GM12878 (cell line): ENCODE measurements at regions not wholly inside any gene's neighbourhood (a gene's known extent, or its start where the extent isn't known, plus 50 kb on each side); places are given as distances from the start of the nearest gene placed in this dataset.

Experiments used
- ATAC-seq: fragments of 200-7000 bp; cut with Tn5 transposase; 3 replicates; pipeline ENCODE4 v1.9.1; 2020; ENCODE audit warnings: mild to moderate bottlenecking, moderate library complexity
- BruUV-seq: library from RNA; stranded (reverse); fragments of 400-500 nt; replicated peaks from 2 replicates; lab custom pipeline; 2021; lab: Mats Ljungman, UMichigan
- CTCF ChIA-PET: fragments of 300-600 bp; sonication (Branson Sonifier 250); formaldehyde crosslinking; extraction: SDS; loops from one replicate; lab custom pipeline; 2021; ENCODE audit warnings: inconsistent platforms; lab: Yijun Ruan, JAX
- POLR2A ChIA-PET: fragments of 350-600 bp; formaldehyde crosslinking; extraction: SDS; loops from one replicate; lab custom pipeline; 2021; ENCODE audit warnings: inconsistent platforms; lab: Charles Lee
- RAD21 ChIA-PET: fragments of 300-600 bp; sonication (Branson Sonifier 250); formaldehyde crosslinking; loops from one replicate; lab custom pipeline; 2023; ENCODE audit warnings: antibody characterized with exemption; ENCODE audit not compliant: unreplicated experiment; lab: Charles Lee
- SMC1A ChIA-PET: fragments of 300-600 bp; sonication (Branson Sonifier 250); formaldehyde crosslinking; loops from one replicate; lab custom pipeline; 2023; ENCODE audit not compliant: unreplicated experiment, uncharacterized antibody; lab: Charles Lee
- DNase-seq: peaks from one replicate; pipeline ENCODE4 v3.0.0-alpha.2; 2011; ENCODE audit warnings: low read depth, low spot score
- FAIRE-seq: peaks from 3 replicates; lab custom pipeline; 2011; peaks lifted over from hg19 to GRCh38; lab: Jason Lieb, UNC
- H2AFZ ChIP-seq: 2 replicates; pipeline ENCODE4 v1.6.0; 2011; ENCODE audit warnings: low read depth, low read length, control low read depth; ENCODE audit not compliant: control insufficient read depth
- H3K27ac ChIP-seq: 2 replicates; pipeline ENCODE4 v1.5.1; 2011; ENCODE audit warnings: control low read depth; ENCODE audit not compliant: control insufficient read depth, insufficient read depth
- H3K27me3 ChIP-seq, 2 experiments: replicated peaks in 1 of 2; 2 replicates each; pipeline versions ENCODE4 v1.6.0 to v1.6.1; 2011; ENCODE audit warnings: low read length in 1 of 2; ENCODE audit not compliant: control insufficient read depth in 2 of 2, insufficient read depth in 2 of 2
- H3K36me3 ChIP-seq, 2 experiments: 2 replicates each; pipeline ENCODE4 v1.5.1; 2011; ENCODE audit warnings: low read length in 1 of 2; ENCODE audit not compliant: control insufficient read depth in 2 of 2, insufficient read depth in 2 of 2
- H3K4me1 ChIP-seq: 2 replicates; pipeline ENCODE4 v1.6.1; 2011; ENCODE audit warnings: mild to moderate bottlenecking, low read length, moderate library complexity, mixed read lengths; ENCODE audit not compliant: control insufficient read depth, insufficient read depth
- H3K4me2 ChIP-seq: 2 replicates; pipeline ENCODE4 v1.6.0; 2011; ENCODE audit warnings: control low read depth; ENCODE audit not compliant: control insufficient read depth, insufficient read depth
- H3K4me3 ChIP-seq: fragments of 200-600 bp; sonication (generic); 2 replicates; pipeline ENCODE4 v1.5.1; 2016
- H3K79me2 ChIP-seq: 2 replicates; pipeline ENCODE4 v1.6.0; 2011; ENCODE audit warnings: low read length; ENCODE audit not compliant: control insufficient read depth, insufficient read depth
- H3K9ac ChIP-seq: 2 replicates; pipeline ENCODE4 v1.8.0; 2011; ENCODE audit warnings: low read length, control low read depth, mixed read lengths; ENCODE audit not compliant: control insufficient read depth, insufficient read depth
- H3K9me3 ChIP-seq: replicated peaks from 3 replicates; pipeline ENCODE4 v1.5.1; 2011; ENCODE audit warnings: mild to moderate bottlenecking, low read length; ENCODE audit not compliant: control insufficient read depth, insufficient read depth
- H4K20me1 ChIP-seq: 2 replicates; pipeline ENCODE4 v1.6.0; 2011; ENCODE audit not compliant: control insufficient read depth, insufficient read depth
- BHLHE40 ChIP-seq, 2 experiments: fragments of 450-650 bp in 1 of 2; IDR thresholded peaks; 2 replicates each; pipeline ENCODE4 v1.6.1; 2011 to 2017; ENCODE audit warnings: low read depth in 2 of 2, borderline replicate concordance in 1 of 2, improper control_type of control experiment in 1 of 2, low read length in 1 of 2, mild to moderate bottlenecking in 1 of 2
- CBX3 ChIP-seq: fragments of 200-600 bp; sonication (generic); IDR thresholded peaks from 2 replicates; pipeline ENCODE4 v1.6.1; 2016; ENCODE audit warnings: low read depth, borderline replicate concordance
- CREB1 ChIP-seq: IDR thresholded peaks from 2 replicates; pipeline ENCODE4 v1.6.1; 2012; ENCODE audit warnings: low read depth, mild to moderate bottlenecking, inconsistent platforms
- CREM ChIP-seq: IDR thresholded peaks from 2 replicates; pipeline ENCODE4 v1.6.1; 2014; ENCODE audit warnings: antibody characterized with exemption, low read depth
- CTCF ChIP-seq, 3 experiments: IDR thresholded peaks in 2 of 3; conservative IDR thresholded peaks in 1 of 3; 2 replicates each; pipeline ENCODE4 v1.5.1; 2011; ENCODE audit warnings: low read depth in 3 of 3, low read length in 3 of 3, mild to moderate bottlenecking in 3 of 3, control low read depth in 2 of 3, moderate library complexity in 2 of 3, inconsistent platforms in 1 of 3, mixed read lengths in 1 of 3; ENCODE audit not compliant: control insufficient read depth in 2 of 3, insufficient read depth in 1 of 3; ENCODE audit errors: extremely low read depth in 1 of 3
- IRF4 ChIP-seq: IDR thresholded peaks from 2 replicates; pipeline ENCODE4 v1.6.1; 2011; ENCODE audit warnings: low read depth, low read length
- NFYB ChIP-seq: IDR thresholded peaks from 2 replicates; pipeline ENCODE4 v1.6.1; 2011; ENCODE audit warnings: low read depth, mild to moderate bottlenecking, low read length, improper control_type of control experiment, moderate library complexity; ENCODE audit not compliant: insufficient read depth
- NR2F1 ChIP-seq: fragments of 450-650 bp; conservative IDR thresholded peaks from 2 replicates; pipeline ENCODE4 v1.6.1; 2017; ENCODE audit warnings: mild to moderate bottlenecking
- PAX8 ChIP-seq: fragments of 450-650 bp; IDR thresholded peaks from 2 replicates; pipeline ENCODE4 v1.6.1; 2017; ENCODE audit warnings: mild to moderate bottlenecking, moderate library complexity
- POLR2AphosphoS2 ChIP-seq: IDR thresholded peaks from 2 replicates; pipeline ENCODE4 v1.6.1; 2011; ENCODE audit warnings: low read depth, mild to moderate bottlenecking, low read length, improper control_type of control experiment, moderate library complexity
- RB1 ChIP-seq: fragments of 450-650 bp; formaldehyde crosslinking; IDR thresholded peaks from 2 replicates; pipeline ENCODE4 v1.6.1; 2017; ENCODE audit warnings: mild to moderate bottlenecking, borderline replicate concordance
- SRF ChIP-seq, 2 experiments: IDR thresholded peaks; 2 replicates each; pipeline ENCODE4 v1.6.1; 2011; ENCODE audit warnings: low read depth in 2 of 2, low read length in 2 of 2, mild to moderate bottlenecking in 1 of 2, moderate library complexity in 1 of 2
- TARDBP ChIP-seq: IDR thresholded peaks from 2 replicates; pipeline ENCODE4 v1.6.1; 2016; ENCODE audit warnings: borderline replicate concordance
- TCF3 ChIP-seq: IDR thresholded peaks from 2 replicates; pipeline ENCODE4 v1.6.1; 2012; ENCODE audit warnings: low read depth, mild to moderate bottlenecking, low read length, borderline replicate concordance; ENCODE audit not compliant: insufficient read depth
- ZNF622 ChIP-seq: fragments of 450-650 bp; IDR thresholded peaks from 2 replicates; pipeline ENCODE4 v1.6.1; 2017; ENCODE audit warnings: mild to moderate bottlenecking, inconsistent platforms
- WGBS: methylation state at CpG from one replicate; pipeline ENCODE4 v1.1.6; 2016; ENCODE audit warnings: low lambda C conversion rate; ENCODE audit not compliant: insufficient replicate concordance, insufficient coverage; ENCODE audit errors: missing lambda C conversion rate; 5-methylcytosine and 5-hydroxymethylcytosine counted together
- in situ Hi-C: fragments of 300-500 bp; cut with MboI; formaldehyde crosslinking; loops from 9 replicates; pipeline ENCODE4 v1.14.3; 2018; ENCODE audit warnings: mixed read lengths
- intact Hi-C: fragments of 100-400 bp; cut with micrococcal nuclease; formaldehyde crosslinking; loops from one replicate; pipeline ENCODE4 v1.14.2; 2022; ENCODE audit not compliant: unreplicated experiment
- TF ChIP-seq, protein P1 (sequence below): fragments of 450-650 bp; formaldehyde crosslinking; IDR thresholded peaks from 2 replicates; pipeline ENCODE4 v1.4.0; 2022; ENCODE audit warnings: mild to moderate bottlenecking, moderate library complexity

DNA sequence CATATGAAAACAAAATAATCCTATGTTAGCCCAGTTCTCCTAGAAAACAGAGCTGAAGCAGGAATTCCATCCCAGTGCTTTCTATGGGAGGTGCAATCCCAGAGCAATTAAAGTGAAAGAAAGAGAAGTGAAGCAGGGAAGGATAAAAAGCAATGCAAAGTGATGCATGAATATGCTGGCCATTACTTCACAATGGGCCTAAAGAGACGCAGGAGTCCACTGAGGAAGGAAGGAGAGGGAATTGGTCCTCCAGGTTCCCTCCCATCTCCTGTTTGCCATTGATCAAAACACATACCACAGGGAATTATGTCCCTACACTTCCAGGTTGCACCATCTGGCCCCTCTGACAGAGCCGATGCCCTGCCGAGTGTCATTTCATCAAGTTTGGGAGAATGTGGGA lies 392.2 kb upstream of the NFE2L3 start:
- Histone ChIP-seq H3K27me3 (no peaks in the 10 kb centered on the region; a peak in 1 of 4 replicates), H3K9me3 (no peaks in the 10 kb centered on the region), H4K20me1 (no peaks in the 10 kb centered on the region), H3K79me2 (no peaks in the 10 kb centered on the region), H3K4me1 (no peaks in the 10 kb centered on the region), H3K36me3 (no peaks in the 10 kb centered on the region), H3K4me3 (no peak overlapping the region), H3K4me2 (no peak overlapping the region), H2AFZ (no peak overlapping the region), H3K9ac (no peak overlapping the region), H3K27ac (no peak overlapping the region)
- no peak for TF ChIP-seq POLR2AphosphoS2
- TF ChIP-seq PAX8 = no peak
- TF ChIP-seq TCF3 = no peak
- no peak for TF ChIP-seq RB1
- no peak for TF ChIP-seq SRF (IDR thresholded peaks at IDR 0.05; ENCODE audit: low read depth in 2 of 2, low read length in 2 of 2)
- TF ChIP-seq ZNF622 = no peak
- TF ChIP-seq IRF4 = no peak
- no peak for TF ChIP-seq CBX3
- TF ChIP-seq CTCF (IDR thresholded peaks at IDR 0.05 in 2 of 3, conservative IDR thresholded peaks at IDR 0.05 in 1 of 3; ENCODE audit: control insufficient read depth in 2 of 3, extremely low read depth in 1 of 3, insufficient read depth in 1 of 3, low read depth in 3 of 3, low read length in 3 of 3) = no peak
- TF ChIP-seq NR2F1 = no peak
- no peak for TF ChIP-seq CREB1
- no peak for TF ChIP-seq BHLHE40 (IDR thresholded peaks at IDR 0.05; ENCODE audit: borderline replicate concordance in 1 of 2, low read depth in 2 of 2, low read length in 1 of 2)
- TF ChIP-seq TARDBP = no peak
- TF ChIP-seq NFYB = no peak
- TF ChIP-seq, protein P1, sequence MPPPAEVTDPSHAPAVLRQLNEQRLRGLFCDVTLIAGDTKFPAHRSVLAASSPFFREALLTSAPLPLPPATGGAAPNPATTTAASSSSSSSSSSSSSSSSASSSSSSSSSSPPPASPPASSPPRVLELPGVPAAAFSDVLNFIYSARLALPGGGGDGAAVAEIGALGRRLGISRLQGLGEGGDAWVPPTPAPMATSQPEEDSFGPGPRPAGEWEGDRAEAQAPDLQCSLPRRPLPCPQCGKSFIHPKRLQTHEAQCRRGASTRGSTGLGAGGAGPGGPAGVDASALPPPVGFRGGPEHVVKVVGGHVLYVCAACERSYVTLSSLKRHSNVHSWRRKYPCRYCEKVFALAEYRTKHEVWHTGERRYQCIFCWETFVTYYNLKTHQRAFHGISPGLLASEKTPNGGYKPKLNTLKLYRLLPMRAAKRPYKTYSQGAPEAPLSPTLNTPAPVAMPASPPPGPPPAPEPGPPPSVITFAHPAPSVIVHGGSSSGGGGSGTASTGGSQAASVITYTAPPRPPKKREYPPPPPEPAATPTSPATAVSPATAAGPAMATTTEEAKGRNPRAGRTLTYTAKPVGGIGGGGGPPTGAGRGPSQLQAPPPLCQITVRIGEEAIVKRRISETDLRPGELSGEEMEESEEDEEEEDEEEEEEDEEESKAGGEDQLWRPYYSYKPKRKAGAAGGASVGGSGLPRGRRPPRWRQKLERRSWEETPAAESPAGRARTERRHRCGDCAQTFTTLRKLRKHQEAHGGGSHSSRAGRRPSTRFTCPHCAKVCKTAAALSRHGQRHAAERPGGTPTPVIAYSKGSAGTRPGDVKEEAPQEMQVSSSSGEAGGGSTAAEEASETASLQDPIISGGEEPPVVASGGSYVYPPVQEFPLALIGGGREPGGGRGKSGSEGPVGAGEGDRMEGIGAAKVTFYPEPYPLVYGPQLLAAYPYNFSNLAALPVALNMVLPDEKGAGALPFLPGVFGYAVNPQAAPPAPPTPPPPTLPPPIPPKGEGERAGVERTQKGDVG = no peak
- no peak for TF ChIP-seq CREM
- no peak for DNase-seq
- CTCF ChIA-PET = no interaction called here
- intact Hi-C loops (no loop called here), in situ Hi-C loops (no loop called here)
- POLR2A ChIA-PET = no interaction called here
- WGBS = 77% methylated on average over 3 of the region's 3 CpGs
- ATAC-seq = no peak
- FAIRE-seq = no peak
- SMC1A ChIA-PET = no interaction called here
- RAD21 ChIA-PET = no interaction called here
- BruUV-seq = no TSS peak
